Stimulated activated CD4-positive, alpha-beta T cell treated with anti-CD3 and anti-CD28 coated beads, TNF-alpha, amount 100 ng/mL, for 48 hours (primary cell): ENCODE measurements at regions not wholly inside any gene's neighbourhood (a gene's known extent, or its start where the extent isn't known, plus 50 kb on each side); places are given as distances from the start of the nearest gene placed in this dataset.

Experiments used
- DNase-seq, 3 donors: peaks; one replicate each; pipeline ENCODE4 v3.0.0-alpha.2; 2020; ENCODE audit warnings: low read depth in 3 of 3

GRCh38 chr6:145309842-145310535 is 425.3 kb downstream of the EPM2A start:
- DNase-seq: no peak

GRCh38 chr6:145312481-145312880 is 422.8 kb downstream of the EPM2A start:
- DNase-seq: no peak

GRCh38 chr6:145313041-145313855 is 422.1 kb downstream of the EPM2A start:
- DNase-seq: no peak

- no peak for DNase-seq
Observed at GRCh38 chr6:145315982-145316600, 419.2 kb downstream of the EPM2A start.

GRCh38 chr6:145318952-145319351 is 416.4 kb downstream of the EPM2A start:
- no peak for DNase-seq

- DNase-seq: no peak
Observed at GRCh38 chr6:145319605-145320004, 415.7 kb downstream of the EPM2A start.

- no peak for DNase-seq
Observed at GRCh38 chr6:145323646-145324045, 411.7 kb downstream of the EPM2A start.

GRCh38 chr6:145327586-145327985 is 407.7 kb downstream of the EPM2A start:
- no peak for DNase-seq

GRCh38 chr6:145329257-145329656 is 406.1 kb downstream of the EPM2A start:
- DNase-seq: no peak

GRCh38 chr6:145331066-145331465 is 404.3 kb downstream of the EPM2A start:
- DNase-seq: no peak

GRCh38 chr6:145332011-145332410 is 403.3 kb downstream of the EPM2A start:
- DNase-seq: no peak

- no peak for DNase-seq
Observed at GRCh38 chr6:145336119-145336518, 399.2 kb downstream of the EPM2A start.

- no peak for DNase-seq
Observed at GRCh38 chr6:145339089-145339488, 396.2 kb downstream of the EPM2A start.

- DNase-seq: no peak
Observed at GRCh38 chr6:145340256-145340655, 395.1 kb downstream of the EPM2A start.

- no peak for DNase-seq
Observed at GRCh38 chr6:145345094-145345493, 390.2 kb downstream of the EPM2A start.

GRCh38 chr6:145347216-145347615 is 388.1 kb downstream of the EPM2A start:
- DNase-seq: no peak

- no peak for DNase-seq
Observed at GRCh38 chr6:145349950-145350510, 385.3 kb downstream of the EPM2A start.

- no peak for DNase-seq
Observed at GRCh38 chr6:145350928-145351327, 384.4 kb downstream of the EPM2A start.

- no peak for DNase-seq
Observed at GRCh38 chr6:145352382-145353080, 382.8 kb downstream of the EPM2A start.

GRCh38 chr6:145360865-145361264 is 374.5 kb downstream of the EPM2A start:
- DNase-seq: no peak

- DNase-seq: no peak
Observed at GRCh38 chr6:145367149-145367548, 368.2 kb downstream of the EPM2A start.

GRCh38 chr6:145368075-145368474 is 367.2 kb downstream of the EPM2A start:
- DNase-seq: no peak
